K562 (cell line): ENCODE measurements at regions not wholly inside any gene's neighbourhood (a gene's known extent, or its start where the extent isn't known, plus 50 kb on each side); places are given as distances from the start of the nearest gene placed in this dataset.

Source experiments
- ATAC-seq: fragments of 200-7000 bp; cut with Tn5 transposase; 3 replicates; pipeline ENCODE4 v1.9.1; 2020; ENCODE audit warnings: moderate library complexity
- BruUV-seq: library from RNA; stranded (reverse); fragments of 400-500 nt; replicated peaks from 2 replicates; lab custom pipeline; 2021; lab: Mats Ljungman, UMichigan
- CTCF ChIA-PET: fragments of 300-600 bp; formaldehyde crosslinking; extraction: SDS; loops from one replicate; lab custom pipeline; 2021; ENCODE audit warnings: low intra/inter-chr PET ratio; lab: Yijun Ruan, JAX
- POLR2A ChIA-PET: fragments of 300-600, 350-650 bp; sonication (Branson Sonifier 250); formaldehyde crosslinking; extraction: SDS; loops from one replicate; lab custom pipeline; 2021; ENCODE audit warnings: antibody characterized with exemption, inconsistent platforms; lab: Yijun Ruan, JAX
- DNase-seq, 4 experiments: peaks; one replicate each; pipeline versions ENCODE4 v3.0.0 to v3.0.0-alpha.2; 2011 to 2018; ENCODE audit warnings: low spot score in 3 of 4, mixed read lengths in 3 of 4; ENCODE audit errors: extremely low read depth in 1 of 4
- FAIRE-seq: peaks from 2 replicates; lab custom pipeline; 2011; peaks lifted over from hg19 to GRCh38; lab: Jason Lieb, UNC
- H2AFZ ChIP-seq: 2 replicates; pipeline ENCODE4 v1.6.0; 2011; ENCODE audit warnings: low read depth, low read length, control low read depth, inconsistent platforms
- H3K27ac ChIP-seq: fragments of 200-600 bp; 3 replicates; pipeline ENCODE4 v1.8.0; 2011; ENCODE audit warnings: low read depth, mild to moderate bottlenecking, control low read depth, inconsistent platforms, low read length, moderate library complexity, mixed read lengths; ENCODE audit errors: extremely low read depth
- H3K27me3 ChIP-seq, 2 experiments: fragments of 300-600 bp in 1 of 2; 2 replicates in 1 of 2; 3 replicates in 1 of 2; pipeline versions ENCODE4 v1.6.0 to v1.8.0; 2011; ENCODE audit warnings: inconsistent platforms in 2 of 2, low read length in 2 of 2, mild to moderate bottlenecking in 1 of 2, mixed read lengths in 1 of 2, moderate library complexity in 1 of 2; ENCODE audit not compliant: control insufficient read depth in 2 of 2, insufficient read depth in 2 of 2
- H3K36me3 ChIP-seq: fragments of 300-600 bp; 3 replicates; pipeline ENCODE4 v1.8.0; 2011; ENCODE audit warnings: mild to moderate bottlenecking, low read length, inconsistent platforms; ENCODE audit not compliant: control insufficient read depth, insufficient read depth
- H3K4me1 ChIP-seq, 2 experiments: fragments of 200-600 bp in 1 of 2; replicated peaks in 1 of 2; 2 replicates in 1 of 2; 3 replicates in 1 of 2; pipeline versions ENCODE4 v1.5.1 to v1.8.0; 2011; ENCODE audit warnings: inconsistent platforms in 2 of 2, low read length in 2 of 2, mild to moderate bottlenecking in 1 of 2, mixed read lengths in 1 of 2, moderate library complexity in 1 of 2; ENCODE audit not compliant: control insufficient read depth in 2 of 2, insufficient read depth in 2 of 2
- H3K4me2 ChIP-seq: 2 replicates; pipeline ENCODE4 v1.6.1; 2011; ENCODE audit warnings: low read length, control low read depth, inconsistent platforms, mixed read lengths; ENCODE audit not compliant: insufficient read depth
- H3K4me3 ChIP-seq: fragments of 200-600 bp; sonication (generic), shearing (Covaris generic); 2 replicates; pipeline ENCODE4 v1.5.1; 2016; ENCODE audit warnings: control low read depth, inconsistent platforms
- H3K79me2 ChIP-seq: fragments of 200-600 bp; 3 replicates; pipeline ENCODE4 v1.8.0; 2011; ENCODE audit warnings: low read length, inconsistent platforms; ENCODE audit not compliant: control insufficient read depth, insufficient read depth
- H3K9ac ChIP-seq, 2 experiments: 2 replicates each; pipeline versions ENCODE4 v1.6.0 to v1.6.1; 2011; ENCODE audit warnings: low read depth in 2 of 2, low read length in 2 of 2, control low read depth in 1 of 2, inconsistent platforms in 1 of 2, mild to moderate bottlenecking in 1 of 2, mixed read lengths in 1 of 2; ENCODE audit not compliant: insufficient read depth in 1 of 2
- H3K9me1 ChIP-seq: one replicate; pipeline ENCODE4 v1.6.0; 2011; ENCODE audit warnings: inconsistent platforms, mild to moderate bottlenecking, low read length, moderate library complexity; ENCODE audit not compliant: control insufficient read depth, insufficient read depth
- H3K9me3 ChIP-seq: replicated peaks from 2 replicates; pipeline ENCODE4 v1.5.1; 2011; ENCODE audit warnings: low read depth, low read length, inconsistent platforms; ENCODE audit not compliant: control insufficient read depth, insufficient read depth
- H4K20me1 ChIP-seq: replicated peaks from 2 replicates; pipeline ENCODE4 v1.6.1; 2011; ENCODE audit warnings: low read length, inconsistent platforms, mixed read lengths; ENCODE audit not compliant: control insufficient read depth, insufficient read depth
- CBX8 ChIP-seq: fragments of 200-600 bp; sonication (generic); IDR thresholded peaks from 2 replicates; pipeline ENCODE4 v1.6.1; 2012; ENCODE audit warnings: borderline replicate concordance, mixed run types, low read depth, mild to moderate bottlenecking, moderate library complexity, mixed read lengths, low read length, control low read depth, inconsistent platforms; ENCODE audit not compliant: poor library complexity, severe bottlenecking; ENCODE audit errors: extremely low read depth
- DIDO1 ChIP-seq: fragments of 450-650 bp; IDR thresholded peaks from 2 replicates; pipeline ENCODE4 v1.6.1; 2016; ENCODE audit warnings: low read depth, missing biosample characterization, missing genetic modification characterization
- WGBS: fragments of 100-300 bp; shearing (Covaris generic); methylation state at CpG from one replicate; pipeline ENCODE4 v1.1.6; 2016; ENCODE audit warnings: low coverage, mixed read lengths; ENCODE audit not compliant: insufficient coverage; ENCODE audit errors: missing lambda C conversion rate; 5-methylcytosine and 5-hydroxymethylcytosine counted together
- in situ Hi-C: fragments of 300-500 bp; cut with MboI; formaldehyde crosslinking; loops from 4 replicates; pipeline ENCODE4 v1.15.0; 2018; ENCODE audit warnings: inconsistent platforms, mixed read lengths
- intact Hi-C: fragments of 100-400 bp; cut with micrococcal nuclease; formaldehyde crosslinking; loops from 2 replicates; pipeline ENCODE4 v1.14.2; 2022
- TF ChIP-seq, protein P1 (sequence below), 2 experiments: IDR thresholded peaks in 1 of 2; conservative IDR thresholded peaks in 1 of 2; 2 replicates each; pipeline ENCODE4 v1.6.1; 2016; ENCODE audit warnings: low read depth in 2 of 2, mild to moderate bottlenecking in 1 of 2, missing compliant biosample characterization in 1 of 2, missing genetic modification characterization in 1 of 2, moderate library complexity in 1 of 2

DNA sequence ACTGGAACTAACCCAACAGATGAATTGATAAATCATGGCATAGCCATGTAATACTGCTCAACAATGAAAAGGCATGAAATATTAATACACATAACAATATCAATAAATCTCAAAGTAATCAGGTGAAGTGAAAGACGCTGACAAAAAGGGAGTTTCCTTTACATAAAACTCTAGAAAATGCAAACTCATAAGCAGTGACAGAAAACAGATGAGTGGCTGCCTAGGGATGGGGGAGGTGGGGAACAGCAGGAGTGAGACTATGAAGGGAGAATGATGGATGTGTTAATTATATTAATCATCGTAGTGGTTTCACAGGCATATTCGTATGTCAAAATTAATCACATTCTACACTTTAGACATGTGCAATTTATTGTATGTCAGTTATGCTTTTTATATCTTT, 59.8 kb upstream of the SHC3 start:
- no peak overlapping the region for H3K9ac ChIP-seq
- intact Hi-C loops (no loop called here), in situ Hi-C loops (no loop called here)
- no TSS peak for BruUV-seq
- no peak overlapping the region for H3K4me2 ChIP-seq
- H3K9me3 ChIP-seq = no peaks in the 10 kb centered on the region
- ChIA-PET CTCF (no interaction called here), POLR2A (no interaction called here)
- no peak overlapping the region for H3K4me3 ChIP-seq
- H3K4me1 ChIP-seq = 0 out of 5 replicates have a peak, but pooled peaks cover 0 to 4% of the 10 kb centered on the region in 2 experiments
- H3K27me3 ChIP-seq = peaks cover 0 to 7% of the 10 kb centered on the region in 2 experiments; a peak in 2 of 5 replicates
- no peaks in the 10 kb centered on the region for H3K9me1 ChIP-seq
- no peaks in the 10 kb centered on the region for H3K79me2 ChIP-seq
- H4K20me1 ChIP-seq = no peaks in the 10 kb centered on the region
- no peak for FAIRE-seq
- no peak overlapping the region for H2AFZ ChIP-seq
- DNase-seq = no peak
- no peak for ATAC-seq
- H3K27ac ChIP-seq = no peak overlapping the region
- TF ChIP-seq, protein P1, sequence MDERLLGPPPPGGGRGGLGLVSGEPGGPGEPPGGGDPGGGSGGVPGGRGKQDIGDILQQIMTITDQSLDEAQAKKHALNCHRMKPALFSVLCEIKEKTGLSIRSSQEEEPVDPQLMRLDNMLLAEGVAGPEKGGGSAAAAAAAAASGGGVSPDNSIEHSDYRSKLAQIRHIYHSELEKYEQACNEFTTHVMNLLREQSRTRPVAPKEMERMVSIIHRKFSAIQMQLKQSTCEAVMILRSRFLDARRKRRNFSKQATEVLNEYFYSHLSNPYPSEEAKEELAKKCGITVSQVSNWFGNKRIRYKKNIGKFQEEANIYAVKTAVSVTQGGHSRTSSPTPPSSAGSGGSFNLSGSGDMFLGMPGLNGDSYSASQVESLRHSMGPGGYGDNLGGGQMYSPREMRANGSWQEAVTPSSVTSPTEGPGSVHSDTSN (CRISPR knock-in tag; IDR thresholded peaks at IDR 0.05; ENCODE audit: low read depth) = no peak
- TF ChIP-seq, protein P1 (tag; conservative IDR thresholded peaks at IDR 0.05; ENCODE audit: low read depth) = peak; percentile 42; the same call in 1 of the 2 replicates
- TF ChIP-seq DIDO1 (tag) (no peak), CBX8 (no peak)
- WGBS = 10% methylated on average over 3 of the region's 3 CpGs
- no peaks in the 10 kb centered on the region for H3K36me3 ChIP-seq
